Coronary artery (tissue), 2 donors: ENCODE measurements at regions not wholly inside any gene's neighbourhood (a gene's known extent, or its start where the extent isn't known, plus 50 kb on each side); places are given as distances from the start of the nearest gene placed in this dataset.

Experiments used
- DNase-seq: peaks from one replicate; pipeline ENCODE4 v3.0.0-alpha.2; 2017; ENCODE audit warnings: low spot score
- H3K27ac ChIP-seq, 2 donors: fragments of 200-600 bp; sonication (generic); one replicate each; pipeline ENCODE4 v1.5.1; 2016 to 2019
- H3K4me3 ChIP-seq: fragments of 200-600 bp; sonication (generic); 2 replicates; pipeline ENCODE4 v1.5.1; 2016; ENCODE audit warnings: mild to moderate bottlenecking, moderate library complexity
- TF ChIP-seq, protein P1 (sequence below): fragments of 200-600 bp; sonication (generic); IDR thresholded peaks from one replicate; pipeline ENCODE4 v1.5.1; 2019; ENCODE audit warnings: antibody characterized with exemption

DNA sequence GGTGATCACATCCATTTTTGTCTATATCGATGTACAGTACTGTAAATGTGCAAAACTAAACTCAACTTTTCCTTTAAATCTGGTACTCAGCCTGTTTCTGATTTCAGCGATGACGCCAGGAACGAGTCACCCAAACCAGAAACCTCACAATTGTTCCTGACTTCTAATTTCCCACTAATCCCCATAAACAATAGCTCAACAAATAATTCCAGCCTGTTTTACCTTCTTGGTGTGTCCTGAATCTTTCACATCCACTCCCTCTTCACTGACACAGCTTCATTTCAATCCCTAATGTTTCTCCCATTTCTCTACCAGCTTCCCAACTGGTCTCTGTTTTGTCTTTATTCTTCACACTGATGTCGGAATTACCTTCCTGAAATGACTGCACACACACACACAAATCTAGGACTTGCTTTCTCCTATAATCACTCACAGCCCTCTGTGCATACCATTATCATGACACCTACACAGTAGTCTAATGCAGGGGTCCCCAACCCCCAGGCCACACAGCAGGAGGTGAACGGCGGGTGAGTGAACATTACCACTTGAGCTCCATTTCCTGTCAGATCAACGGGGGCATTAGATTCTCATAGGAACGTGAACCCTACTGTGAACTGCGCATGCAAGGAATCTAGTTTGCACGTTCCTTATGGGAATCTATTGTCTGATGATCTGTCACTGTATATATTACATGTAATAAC is 97.8 kb upstream of the SLC30A5 start:
- TF ChIP-seq, protein P1, sequence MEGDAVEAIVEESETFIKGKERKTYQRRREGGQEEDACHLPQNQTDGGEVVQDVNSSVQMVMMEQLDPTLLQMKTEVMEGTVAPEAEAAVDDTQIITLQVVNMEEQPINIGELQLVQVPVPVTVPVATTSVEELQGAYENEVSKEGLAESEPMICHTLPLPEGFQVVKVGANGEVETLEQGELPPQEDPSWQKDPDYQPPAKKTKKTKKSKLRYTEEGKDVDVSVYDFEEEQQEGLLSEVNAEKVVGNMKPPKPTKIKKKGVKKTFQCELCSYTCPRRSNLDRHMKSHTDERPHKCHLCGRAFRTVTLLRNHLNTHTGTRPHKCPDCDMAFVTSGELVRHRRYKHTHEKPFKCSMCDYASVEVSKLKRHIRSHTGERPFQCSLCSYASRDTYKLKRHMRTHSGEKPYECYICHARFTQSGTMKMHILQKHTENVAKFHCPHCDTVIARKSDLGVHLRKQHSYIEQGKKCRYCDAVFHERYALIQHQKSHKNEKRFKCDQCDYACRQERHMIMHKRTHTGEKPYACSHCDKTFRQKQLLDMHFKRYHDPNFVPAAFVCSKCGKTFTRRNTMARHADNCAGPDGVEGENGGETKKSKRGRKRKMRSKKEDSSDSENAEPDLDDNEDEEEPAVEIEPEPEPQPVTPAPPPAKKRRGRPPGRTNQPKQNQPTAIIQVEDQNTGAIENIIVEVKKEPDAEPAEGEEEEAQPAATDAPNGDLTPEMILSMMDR: no peak
- no peak for DNase-seq
- Histone ChIP-seq H3K27ac (no peak overlapping the region), H3K4me3 (no peak overlapping the region)

DNA sequence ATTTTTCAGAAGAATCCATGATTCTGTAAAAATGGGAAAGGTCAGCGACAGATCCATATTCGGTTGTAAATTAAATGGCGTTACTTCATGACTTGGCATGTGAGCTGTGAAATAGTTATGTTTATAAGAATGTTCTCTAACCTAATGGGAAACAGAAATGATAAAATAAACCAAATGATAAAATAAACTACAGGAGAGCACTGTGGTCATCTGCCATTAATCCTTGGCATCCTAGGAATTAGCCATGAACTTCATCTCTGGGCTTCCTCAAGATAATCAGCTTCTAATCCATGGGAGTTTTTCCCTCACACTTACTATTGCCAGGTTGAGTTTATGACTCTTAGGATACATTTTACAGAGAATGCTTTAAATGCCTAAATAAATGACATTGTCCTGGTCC is 94.6 kb upstream of the SLC30A5 start:
- Histone ChIP-seq H3K27ac (no peak overlapping the region), H3K4me3 (no peak overlapping the region)
- DNase-seq: no peak
- TF ChIP-seq, protein P1: no peak

DNA sequence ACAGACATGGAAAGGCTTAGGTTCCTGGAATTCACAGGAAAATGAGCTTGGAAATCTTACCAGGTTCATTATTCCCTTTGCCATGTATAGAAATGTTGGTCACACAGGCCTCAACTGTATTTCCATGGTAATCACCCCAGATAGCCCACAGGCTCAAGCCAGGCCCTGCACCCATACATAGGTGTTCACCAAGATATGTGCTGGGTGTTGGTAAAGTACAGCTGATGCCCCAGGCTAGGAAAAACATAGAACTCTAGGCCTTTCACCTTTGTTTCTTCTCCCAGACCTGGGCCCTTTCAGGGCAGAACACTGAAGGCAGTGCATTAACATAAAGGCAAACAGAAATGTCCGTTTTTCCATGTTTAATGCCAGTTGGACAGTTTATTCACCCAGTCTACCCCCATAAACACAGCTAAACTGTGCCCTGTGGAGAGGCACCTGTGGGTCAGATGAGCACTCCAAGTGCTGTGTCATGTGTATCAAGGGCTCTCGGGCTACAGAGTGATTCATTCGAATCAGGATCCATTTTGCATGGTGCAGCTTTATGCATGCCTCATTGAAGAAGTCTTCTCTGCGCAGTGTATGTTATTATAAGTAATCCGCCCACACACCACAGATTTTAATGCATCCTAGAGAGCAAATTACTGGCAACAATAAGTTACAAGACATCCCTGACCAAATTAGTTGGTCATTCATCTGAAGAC is 93.4 kb upstream of the SLC30A5 start:
- Histone ChIP-seq H3K27ac (no peak overlapping the region), H3K4me3 (no peak overlapping the region)
- TF ChIP-seq, protein P1: no peak
- DNase-seq: no peak

DNA sequence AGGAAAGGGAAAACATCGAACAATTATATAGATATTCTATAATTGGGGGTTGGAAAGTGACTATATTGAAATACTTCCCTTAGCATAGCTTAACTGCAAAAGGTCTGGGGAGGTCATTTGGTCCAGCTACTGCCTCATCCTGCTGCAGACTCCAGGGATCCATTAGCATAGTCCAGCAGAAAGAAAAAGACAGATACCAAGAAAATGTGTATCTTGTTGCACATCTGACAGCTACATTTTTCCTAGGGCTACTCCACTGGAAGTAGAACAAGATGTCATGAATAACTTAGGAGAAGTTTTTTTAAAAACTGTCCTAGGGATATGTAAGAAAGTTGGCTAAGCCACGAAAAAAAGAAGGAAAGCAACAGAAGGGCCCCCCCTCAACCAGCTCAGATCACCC is 92.9 kb upstream of the SLC30A5 start:
- DNase-seq: no peak
- TF ChIP-seq, protein P1: no peak
- no peak overlapping the region for H3K27ac ChIP-seq
- H3K4me3 ChIP-seq: no peak overlapping the region

DNA sequence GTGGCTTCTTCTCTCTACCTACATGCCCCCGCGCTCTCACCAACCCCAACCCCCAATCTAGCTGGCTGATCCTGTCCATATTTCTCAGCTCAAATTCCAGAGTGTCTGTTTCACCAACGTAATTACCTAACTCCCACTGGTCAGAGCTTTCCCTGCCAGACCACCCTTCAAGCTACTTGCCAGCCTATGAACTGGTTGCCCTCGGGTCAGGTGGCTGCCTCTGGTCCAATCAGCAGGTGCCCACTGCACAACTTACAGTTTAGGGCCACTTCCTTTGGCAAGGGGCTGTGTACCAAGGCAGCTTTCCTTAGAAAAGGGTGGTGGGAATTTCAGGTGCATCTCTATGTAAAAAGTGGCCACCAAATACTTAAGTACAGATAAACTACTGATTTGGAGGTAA is 92.2 kb upstream of the SLC30A5 start:
- TF ChIP-seq, protein P1: no peak
- H3K4me3 ChIP-seq: no peak overlapping the region
- H3K27ac ChIP-seq: no peak overlapping the region
- no peak for DNase-seq

DNA sequence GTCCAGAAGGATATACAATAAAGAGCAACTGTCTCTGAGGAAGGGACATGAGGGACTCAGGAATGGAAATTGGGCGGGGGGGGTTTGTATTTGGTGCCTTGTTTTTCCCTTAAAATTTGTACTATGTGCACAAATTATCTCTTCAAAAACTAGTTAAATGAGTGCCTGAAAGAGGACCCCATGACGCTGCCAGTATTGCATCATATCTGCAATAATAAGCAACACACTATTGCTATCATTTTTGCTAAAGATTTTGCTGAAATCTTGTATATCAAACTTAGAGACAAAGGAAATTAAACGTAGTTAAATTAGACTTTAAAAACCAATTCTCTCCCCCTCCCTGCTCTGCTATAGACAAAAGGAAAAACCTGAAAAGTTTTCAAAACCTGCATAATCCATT is 89.7 kb upstream of the SLC30A5 start:
- no peak for DNase-seq
- H3K4me3 ChIP-seq: no peak overlapping the region
- TF ChIP-seq, protein P1: no peak
- H3K27ac ChIP-seq: no peak overlapping the region

DNA sequence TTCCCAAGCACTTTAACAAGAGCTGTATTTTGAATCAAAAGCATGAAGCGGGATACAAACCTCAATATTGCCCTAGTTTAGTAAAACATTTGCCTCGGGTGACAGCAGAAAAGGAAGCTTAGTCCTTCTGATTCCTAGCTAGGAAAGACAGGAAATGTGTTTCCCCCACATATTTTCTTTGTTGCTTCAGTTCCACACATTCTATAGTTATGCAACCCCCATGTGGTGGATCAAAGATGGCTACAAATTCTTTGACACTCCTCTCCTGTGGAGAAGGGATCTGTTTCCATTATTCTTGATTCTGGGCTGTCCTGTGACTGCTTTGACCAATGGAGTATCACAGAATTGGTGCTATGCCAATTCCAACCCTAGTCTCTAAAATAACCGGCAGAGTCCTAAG is 89.1 kb upstream of the SLC30A5 start:
- DNase-seq: no peak
- H3K4me3 ChIP-seq: no peak overlapping the region
- TF ChIP-seq, protein P1: no peak
- H3K27ac ChIP-seq: no peak overlapping the region
